ENCODE measurements at regions not wholly inside any gene's neighbourhood (a gene's known extent, or its start where the extent isn't known, plus 50 kb on each side); places are given as distances from the start of the nearest gene placed in this dataset.

DNA sequence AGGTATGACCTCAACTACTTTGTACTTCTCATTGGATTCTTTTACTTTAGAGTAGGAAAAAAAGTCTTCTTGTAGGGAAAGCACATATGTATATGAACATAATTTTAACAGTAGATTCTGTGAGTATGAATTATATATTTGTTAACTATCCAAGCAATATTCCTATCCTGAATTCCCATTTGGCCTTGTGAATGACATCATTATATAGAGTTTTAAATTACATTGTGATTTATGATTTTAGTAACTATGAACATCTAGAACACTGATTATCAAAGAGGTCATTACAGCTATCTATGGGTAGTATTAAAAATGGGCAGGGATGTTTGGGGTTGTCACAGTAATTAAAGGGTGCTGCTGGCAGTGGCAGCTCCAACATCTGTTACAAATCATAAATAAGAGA is 163.9 kb upstream of the TFAP2D start:
- TF ChIP-seq, protein P1, sequence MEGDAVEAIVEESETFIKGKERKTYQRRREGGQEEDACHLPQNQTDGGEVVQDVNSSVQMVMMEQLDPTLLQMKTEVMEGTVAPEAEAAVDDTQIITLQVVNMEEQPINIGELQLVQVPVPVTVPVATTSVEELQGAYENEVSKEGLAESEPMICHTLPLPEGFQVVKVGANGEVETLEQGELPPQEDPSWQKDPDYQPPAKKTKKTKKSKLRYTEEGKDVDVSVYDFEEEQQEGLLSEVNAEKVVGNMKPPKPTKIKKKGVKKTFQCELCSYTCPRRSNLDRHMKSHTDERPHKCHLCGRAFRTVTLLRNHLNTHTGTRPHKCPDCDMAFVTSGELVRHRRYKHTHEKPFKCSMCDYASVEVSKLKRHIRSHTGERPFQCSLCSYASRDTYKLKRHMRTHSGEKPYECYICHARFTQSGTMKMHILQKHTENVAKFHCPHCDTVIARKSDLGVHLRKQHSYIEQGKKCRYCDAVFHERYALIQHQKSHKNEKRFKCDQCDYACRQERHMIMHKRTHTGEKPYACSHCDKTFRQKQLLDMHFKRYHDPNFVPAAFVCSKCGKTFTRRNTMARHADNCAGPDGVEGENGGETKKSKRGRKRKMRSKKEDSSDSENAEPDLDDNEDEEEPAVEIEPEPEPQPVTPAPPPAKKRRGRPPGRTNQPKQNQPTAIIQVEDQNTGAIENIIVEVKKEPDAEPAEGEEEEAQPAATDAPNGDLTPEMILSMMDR (IDR thresholded peaks at IDR 0.05), result no peak
- TF ChIP-seq POLR2A (IDR thresholded peaks at IDR 0.05), result no peak
- no peak for TF ChIP-seq POLR2AphosphoS5 (IDR thresholded peaks at IDR 0.05)

Data from stomach (tissue), 4 donors.